H9 (cell line): ENCODE measurements at regions not wholly inside any gene's neighbourhood (a gene's known extent, or its start where the extent isn't known, plus 50 kb on each side); places are given as distances from the start of the nearest gene placed in this dataset.
A peak's percentile ranks its signal among the peaks of the same experiment; 100 is the strongest.

Experiments
- DNase-seq: peaks from one replicate; pipeline ENCODE4 v3.0.0-alpha.2; 2017
- H2AFZ ChIP-seq: one replicate; pipeline ENCODE4 v1.6.1; 2013; ENCODE audit warnings: mild to moderate bottlenecking, low read length, control low read depth, moderate library complexity
- H2AK5ac ChIP-seq: 2 replicates; pipeline ENCODE4 v1.6.1; 2013; ENCODE audit warnings: low read length, control low read depth, mixed read lengths; ENCODE audit not compliant: insufficient read length
- H2BK120ac ChIP-seq: one replicate; pipeline ENCODE4 v1.6.1; 2013; ENCODE audit warnings: low read depth, mild to moderate bottlenecking, low read length, control low read depth, inconsistent platforms; ENCODE audit not compliant: poor library complexity, severe bottlenecking
- H2BK12ac ChIP-seq: 2 replicates; pipeline ENCODE4 v1.6.1; 2013; ENCODE audit warnings: low read length, control low read depth, mixed read lengths, low read depth; ENCODE audit not compliant: insufficient read length
- H2BK15ac ChIP-seq: 2 replicates; pipeline ENCODE4 v1.6.1; 2013; ENCODE audit warnings: low read depth, low read length, control low read depth
- H2BK20ac ChIP-seq: one replicate; pipeline ENCODE4 v1.6.1; 2013; ENCODE audit warnings: low read depth, mild to moderate bottlenecking, low read length, control low read depth, inconsistent platforms; ENCODE audit not compliant: poor library complexity, severe bottlenecking
- H2BK5ac ChIP-seq: 2 replicates; pipeline ENCODE4 v1.6.1; 2013; ENCODE audit warnings: low read length, control low read depth, mixed read lengths; ENCODE audit not compliant: insufficient read length
- H3K14ac ChIP-seq: 2 replicates; pipeline ENCODE4 v1.6.1; 2013; ENCODE audit warnings: low read length, control low read depth; ENCODE audit not compliant: insufficient read depth
- H3K18ac ChIP-seq: 2 replicates; pipeline ENCODE4 v1.6.1; 2013; ENCODE audit warnings: low read depth, mild to moderate bottlenecking, mixed read lengths, low read length, control low read depth; ENCODE audit not compliant: insufficient read length
- H3K23ac ChIP-seq: 2 replicates; pipeline ENCODE4 v1.6.1; 2013; ENCODE audit warnings: low read length, control low read depth, mixed read lengths, low read depth; ENCODE audit not compliant: insufficient read length
- H3K23me2 ChIP-seq: 2 replicates; pipeline ENCODE4 v1.6.1; 2013; ENCODE audit warnings: low read depth, mild to moderate bottlenecking, mixed read lengths, low read length, control low read depth; ENCODE audit not compliant: insufficient read length, poor library complexity, severe bottlenecking
- H3K27ac ChIP-seq: 2 replicates; pipeline ENCODE4 v1.5.1; 2013; ENCODE audit warnings: low read length, control low read depth, mixed read lengths, low read depth; ENCODE audit not compliant: insufficient read length
- H3K27me3 ChIP-seq: 2 replicates; pipeline ENCODE4 v1.6.1; 2013; ENCODE audit warnings: low read length, control low read depth, inconsistent platforms; ENCODE audit not compliant: insufficient read depth
- H3K4ac ChIP-seq: 2 replicates; pipeline ENCODE4 v1.6.1; 2013; ENCODE audit warnings: low read depth, mild to moderate bottlenecking, control low read depth, inconsistent platforms, low read length, moderate library complexity
- H3K4me1 ChIP-seq: 2 replicates; pipeline ENCODE4 v1.6.1; 2013; ENCODE audit warnings: low read length, control low read depth, inconsistent platforms; ENCODE audit not compliant: insufficient read depth
- H3K4me2 ChIP-seq: 2 replicates; pipeline ENCODE4 v1.6.1; 2013; ENCODE audit warnings: low read length, control low read depth, mixed read lengths; ENCODE audit not compliant: insufficient read length, insufficient read depth
- H3K56ac ChIP-seq: 2 replicates; pipeline ENCODE4 v1.6.1; 2013; ENCODE audit warnings: low read depth, mild to moderate bottlenecking, mixed read lengths, low read length, control low read depth; ENCODE audit not compliant: insufficient read length
- H3K79me1 ChIP-seq: 2 replicates; pipeline ENCODE4 v1.6.1; 2013; ENCODE audit warnings: low read depth, mild to moderate bottlenecking, moderate library complexity, low read length, control low read depth, inconsistent platforms; ENCODE audit not compliant: insufficient read depth, poor library complexity, severe bottlenecking
- H3K79me2 ChIP-seq: 2 replicates; pipeline ENCODE4 v1.6.1; 2013; ENCODE audit warnings: low read length, control low read depth, inconsistent platforms; ENCODE audit not compliant: insufficient read depth
- H3K9ac ChIP-seq: 2 replicates; pipeline ENCODE4 v1.6.1; 2013; ENCODE audit warnings: low read length, control low read depth, mixed read lengths; ENCODE audit not compliant: insufficient read length; ENCODE audit errors: extremely low read depth
- H3K9me3 ChIP-seq: one replicate; pipeline ENCODE4 v1.6.1; 2013; ENCODE audit warnings: low read depth, low read length, inconsistent platforms; ENCODE audit not compliant: control insufficient read depth
- H3T11ph ChIP-seq: one replicate; pipeline ENCODE4 v1.6.1; 2013; ENCODE audit warnings: mild to moderate bottlenecking, low read length, control low read depth, inconsistent platforms
- H4K20me1 ChIP-seq: one replicate; pipeline ENCODE4 v1.6.1; 2013; ENCODE audit not compliant: control insufficient read depth, insufficient read length, insufficient read depth
- H4K5ac ChIP-seq: 2 replicates; pipeline ENCODE4 v1.6.1; 2013; ENCODE audit warnings: low read depth, mild to moderate bottlenecking, mixed read lengths, low read length, control low read depth; ENCODE audit not compliant: insufficient read length
- H4K8ac ChIP-seq: replicated peaks from 2 replicates; pipeline ENCODE4 v1.6.1; 2013; ENCODE audit warnings: low read length, control low read depth, mixed read lengths, low read depth; ENCODE audit not compliant: insufficient read length
- H4K91ac ChIP-seq: 2 replicates; pipeline ENCODE4 v1.6.1; 2013; ENCODE audit warnings: low read depth, mild to moderate bottlenecking, moderate library complexity, mixed read lengths, low read length, control low read depth; ENCODE audit not compliant: insufficient read length
- H3K27ac Mint-ChIP-seq, 3 experiments: 2 replicates in 2 of 3; 3 replicates in 1 of 3; pipeline ENCODE4 v1.8.0; 2020 to 2021; ENCODE audit warnings: mixed read lengths in 3 of 3, mild to moderate bottlenecking in 1 of 3, moderate library complexity in 1 of 3
- H3K27me3 Mint-ChIP-seq: 2 replicates; pipeline ENCODE4 v1.8.0; 2021; ENCODE audit warnings: low read depth, mild to moderate bottlenecking, moderate library complexity, mixed read lengths
- H3K36me3 Mint-ChIP-seq, 3 experiments: 2 replicates in 2 of 3; 3 replicates in 1 of 3; pipeline ENCODE4 v1.8.0; 2020 to 2021; ENCODE audit warnings: low read depth in 3 of 3, mixed read lengths in 3 of 3; ENCODE audit not compliant: insufficient read depth in 1 of 3
- H3K4me1 Mint-ChIP-seq, 2 experiments: 2 replicates each; pipeline ENCODE4 v1.8.0; 2020; ENCODE audit warnings: mixed read lengths in 2 of 2
- H3K4me3 Mint-ChIP-seq, 2 experiments: 2 replicates in 1 of 2; 3 replicates in 1 of 2; pipeline ENCODE4 v1.8.0; 2020 to 2021; ENCODE audit warnings: mild to moderate bottlenecking in 2 of 2, mixed read lengths in 2 of 2, moderate library complexity in 1 of 2
- H3K9me3 Mint-ChIP-seq, 2 experiments: 2 replicates in 1 of 2; 3 replicates in 1 of 2; pipeline ENCODE4 v1.8.0; 2020; ENCODE audit warnings: mild to moderate bottlenecking in 2 of 2, mixed read lengths in 2 of 2, moderate library complexity in 1 of 2
- CTCF ChIP-seq: fragments of 200-600 bp; sonication (generic); conservative IDR thresholded peaks from 3 replicates; pipeline ENCODE4 v1.8.0; 2021; ENCODE audit warnings: antibody characterized with exemption, mild to moderate bottlenecking
- WGBS: extraction: QIAGEN DNeasy Blood & Tissue Kit; methylation state at CpG from one replicate; pipeline ENCODE4 v1.1.7; 2013; ENCODE audit warnings: missing lambda C conversion rate, low lambda C conversion rate, mixed read lengths; ENCODE audit not compliant: insufficient read length; ENCODE audit errors: extremely low coverage; 5-methylcytosine and 5-hydroxymethylcytosine counted together

GRCh38 chr15:31489281-31489680 is 162.6 kb downstream of the KLF13 start:
- Histone ChIP-seq H3K4ac (no peak overlapping the region), H2BK12ac (no peak overlapping the region), H3K27me3 (peaks cover 8% of the 10 kb centered on the region; the same call in 1 of the 2 replicates), H4K91ac (no peak overlapping the region), H2AK5ac (no peak overlapping the region), H2BK120ac (no peak overlapping the region), H2BK20ac (no peak overlapping the region), H3K4me1 (no peaks in the 10 kb centered on the region), H3K18ac (no peak overlapping the region), H3K79me2 (no peaks in the 10 kb centered on the region), H2BK15ac (no peak overlapping the region), H3K56ac (no peak overlapping the region), H4K8ac (no peak overlapping the region), H3K14ac (no peak overlapping the region), H3K27ac (no peak overlapping the region), H3K4me2 (no peak overlapping the region), H4K20me1 (peaks cover 2% of the 10 kb centered on the region), H4K5ac (no peak overlapping the region), H3K9ac (no peak overlapping the region), H2BK5ac (no peak overlapping the region), H3K9me3 (no peaks in the 10 kb centered on the region), H3K79me1 (no peaks in the 10 kb centered on the region), H2AFZ (no peak overlapping the region), H3K23me2 (no peaks in the 10 kb centered on the region), H3K23ac (no peak overlapping the region), H3T11ph (no peak overlapping the region)
- no peak for TF ChIP-seq CTCF
- Mint-ChIP-seq H3K27ac (no peak overlapping the region), H3K36me3 (peaks cover 7 to 16% (median 11%) of the 10 kb centered on the region in 3 experiments), H3K27me3 (peaks cover 20% of the 10 kb centered on the region), H3K4me1 (peaks cover 2 to 12% of the 10 kb centered on the region in 2 experiments), H3K4me3 (no peak overlapping the region), H3K9me3 (peaks cover 16 to 19% of the 10 kb centered on the region in 2 experiments)
- peak; percentile 15 for DNase-seq
- WGBS: no CpG with 5 or more reads among the region's 2 CpGs
